ENCODE measurements at regions not wholly inside any gene's neighbourhood (a gene's known extent, or its start where the extent isn't known, plus 50 kb on each side); places are given as distances from the start of the nearest gene placed in this dataset.
A peak's percentile ranks its signal among the peaks of the same experiment; 100 is the strongest.

GRCh38 chr3:162892921-162893793, 1396.5 kb downstream of the OTOL1 start:
- H3K9me3 ChIP-seq, result no peaks in the 10 kb centered on the region
- 10 to 13% methylated on average over 6 of the region's 6 CpGs for WGBS, 2 donors
- no peaks in the 10 kb centered on the region for H3K27me3 ChIP-seq
- intact Hi-C loops (cut with DNase I), result no loop called here
- DNase-seq (no peak), ATAC-seq (peak; percentile 79)
- peaks cover 4% of the 10 kb centered on the region for H3K4me1 ChIP-seq
- TF ChIP-seq CTCF (IDR thresholded peaks at IDR 0.05), result no peak
- H3K27ac ChIP-seq, result peak overlapping the region in 2 of 4 donors; percentile 53 to 78
- H3K4me3 ChIP-seq, result no peak overlapping the region
- H3K36me3 ChIP-seq (replicated peaks in 1 of 2; ENCODE audit: insufficient read depth in 1 of 2, low read depth in 2 of 2), result no peaks in the 10 kb centered on the region

GRCh38 chr3:162897291-162897690, 1400.7 kb downstream of the OTOL1 start:
- H3K4me3 ChIP-seq, result no peak overlapping the region
- no peaks in the 10 kb centered on the region for H3K36me3 ChIP-seq (replicated peaks in 1 of 2; ENCODE audit: insufficient read depth in 1 of 2, low read depth in 2 of 2)
- ATAC-seq (no peak), DNase-seq (no peak)
- no peaks in the 10 kb centered on the region for H3K27me3 ChIP-seq
- H3K4me1 ChIP-seq, result peaks cover 3% of the 10 kb centered on the region
- TF ChIP-seq CTCF (IDR thresholded peaks at IDR 0.05) (no peak), POLR2A (IDR thresholded peaks at IDR 0.05) (no peak)
- no peaks in the 10 kb centered on the region for H3K9me3 ChIP-seq
- intact Hi-C loops (cut with DNase I), result no loop called here
- no peak overlapping the region for H3K27ac ChIP-seq

- Histone ChIP-seq H3K27me3 (no peaks in the 10 kb centered on the region), H3K4me3 (no peak overlapping the region), H3K4me1 (no peaks in the 10 kb centered on the region), H3K9me3 (no peaks in the 10 kb centered on the region), H3K36me3 (replicated peaks in 1 of 2; ENCODE audit: insufficient read depth in 1 of 2, low read depth in 2 of 2) (no peaks in the 10 kb centered on the region), H3K27ac (no peak overlapping the region)
- DNase-seq (no peak), ATAC-seq (no peak)
- TF ChIP-seq CTCF (IDR thresholded peaks at IDR 0.05), result no peak
- intact Hi-C loops (cut with DNase I), result no loop called here
- 36 to 42% methylated on average over 2 of the region's 2 CpGs for WGBS, 2 donors
Observed at GRCh38 chr3:162932503-162932902, 1435.9 kb downstream of the OTOL1 start.

GRCh38 chr3:162933656-162934055, 1437.0 kb downstream of the OTOL1 start:
- Histone ChIP-seq H3K9me3 (no peaks in the 10 kb centered on the region), H3K27me3 (no peaks in the 10 kb centered on the region), H3K4me1 (no peaks in the 10 kb centered on the region), H3K36me3 (replicated peaks in 1 of 2; ENCODE audit: insufficient read depth in 1 of 2, low read depth in 2 of 2) (no peaks in the 10 kb centered on the region), H3K27ac (no peak overlapping the region), H3K4me3 (no peak overlapping the region)
- TF ChIP-seq CTCF (IDR thresholded peaks at IDR 0.05), result no peak
- no peak for TF ChIP-seq POLR2A (IDR thresholded peaks at IDR 0.05)
- intact Hi-C loops (cut with DNase I), result no loop called here
- DNase-seq, result no peak
- WGBS, 2 donors, result 30 to 39% methylated on average over 2 of the region's 2 CpGs
- no peak for ATAC-seq

GRCh38 chr3:162936706-162937105, 1440.1 kb downstream of the OTOL1 start:
- H3K36me3 ChIP-seq (replicated peaks in 1 of 2; ENCODE audit: insufficient read depth in 1 of 2, low read depth in 2 of 2), result no peaks in the 10 kb centered on the region
- no peaks in the 10 kb centered on the region for H3K4me1 ChIP-seq
- no peak overlapping the region for H3K27ac ChIP-seq
- H3K4me3 ChIP-seq, result no peak overlapping the region
- DNase-seq (no peak), ATAC-seq (no peak)
- TF ChIP-seq CTCF (IDR thresholded peaks at IDR 0.05) (no peak), POLR2A (IDR thresholded peaks at IDR 0.05) (no peak)
- intact Hi-C loops (cut with DNase I), result no loop called here
- H3K27me3 ChIP-seq, result no peaks in the 10 kb centered on the region
- H3K9me3 ChIP-seq, result no peaks in the 10 kb centered on the region

Measured in body of pancreas (tissue), 4 donors.